ENCODE measurements at regions not wholly inside any gene's neighbourhood (a gene's known extent, or its start where the extent isn't known, plus 50 kb on each side); places are given as distances from the start of the nearest gene placed in this dataset.

DNA sequence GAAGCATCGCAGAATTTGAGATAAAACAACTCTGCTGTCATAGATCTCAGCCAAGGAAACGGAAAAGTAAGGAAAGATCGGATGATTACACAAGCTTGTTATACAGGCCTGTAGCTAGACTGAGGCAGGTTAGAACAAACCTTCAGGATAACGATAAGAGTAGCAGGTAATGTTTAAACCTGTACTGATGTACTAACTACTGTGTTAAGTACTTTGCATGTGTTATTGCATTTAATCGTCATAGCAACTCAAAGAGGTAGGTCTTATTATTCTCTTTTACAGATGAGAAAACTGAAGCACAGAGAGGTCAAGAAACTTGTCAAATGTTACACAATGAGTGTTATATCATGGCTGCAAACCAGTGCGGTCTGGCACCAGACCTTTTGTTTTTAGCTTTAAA lies 352.5 kb downstream of the GPAM start:
- TF ChIP-seq, protein P1, sequence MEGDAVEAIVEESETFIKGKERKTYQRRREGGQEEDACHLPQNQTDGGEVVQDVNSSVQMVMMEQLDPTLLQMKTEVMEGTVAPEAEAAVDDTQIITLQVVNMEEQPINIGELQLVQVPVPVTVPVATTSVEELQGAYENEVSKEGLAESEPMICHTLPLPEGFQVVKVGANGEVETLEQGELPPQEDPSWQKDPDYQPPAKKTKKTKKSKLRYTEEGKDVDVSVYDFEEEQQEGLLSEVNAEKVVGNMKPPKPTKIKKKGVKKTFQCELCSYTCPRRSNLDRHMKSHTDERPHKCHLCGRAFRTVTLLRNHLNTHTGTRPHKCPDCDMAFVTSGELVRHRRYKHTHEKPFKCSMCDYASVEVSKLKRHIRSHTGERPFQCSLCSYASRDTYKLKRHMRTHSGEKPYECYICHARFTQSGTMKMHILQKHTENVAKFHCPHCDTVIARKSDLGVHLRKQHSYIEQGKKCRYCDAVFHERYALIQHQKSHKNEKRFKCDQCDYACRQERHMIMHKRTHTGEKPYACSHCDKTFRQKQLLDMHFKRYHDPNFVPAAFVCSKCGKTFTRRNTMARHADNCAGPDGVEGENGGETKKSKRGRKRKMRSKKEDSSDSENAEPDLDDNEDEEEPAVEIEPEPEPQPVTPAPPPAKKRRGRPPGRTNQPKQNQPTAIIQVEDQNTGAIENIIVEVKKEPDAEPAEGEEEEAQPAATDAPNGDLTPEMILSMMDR (IDR thresholded peaks at IDR 0.05) = no peak
- no peak for TF ChIP-seq POLR2A (IDR thresholded peaks at IDR 0.05)
